Neuronal stem cell (in vitro differentiated cells): ENCODE measurements at regions not wholly inside any gene's neighbourhood (a gene's known extent, or its start where the extent isn't known, plus 50 kb on each side); places are given as distances from the start of the nearest gene placed in this dataset.
"Not testable (repeated sequence)": the region's sequence is repeated elsewhere in the genome, so short reads cannot be mapped to it uniquely, and the experiment has no call there.

Experiments used
- DNase-seq: peaks from one replicate; pipeline ENCODE4 v3.0.0-alpha.2; 2013; ENCODE audit warnings: low spot score
- H2AFZ ChIP-seq: one replicate; pipeline ENCODE4 v1.6.1; 2013; ENCODE audit warnings: mild to moderate bottlenecking, low read length, inconsistent platforms
- H2AK5ac ChIP-seq: 2 replicates; pipeline ENCODE4 v1.6.1; 2013; ENCODE audit warnings: low read depth, mild to moderate bottlenecking, inconsistent platforms, low read length, moderate library complexity, mixed read lengths
- H2BK120ac ChIP-seq: 2 replicates; pipeline ENCODE4 v1.6.1; 2013; ENCODE audit warnings: low read depth, mild to moderate bottlenecking, inconsistent platforms, low read length, moderate library complexity, mixed read lengths
- H2BK12ac ChIP-seq: one replicate; pipeline ENCODE4 v1.6.1; 2013; ENCODE audit warnings: low read length, inconsistent platforms
- H2BK15ac ChIP-seq: 2 replicates; pipeline ENCODE4 v1.6.1; 2013; ENCODE audit warnings: mild to moderate bottlenecking, low read length, inconsistent platforms, mixed read lengths
- H2BK5ac ChIP-seq: one replicate; pipeline ENCODE4 v1.6.1; 2013; ENCODE audit warnings: inconsistent platforms, mild to moderate bottlenecking, low read length, moderate library complexity
- H3K14ac ChIP-seq: one replicate; pipeline ENCODE4 v1.6.1; 2013; ENCODE audit warnings: low read length, inconsistent platforms
- H3K18ac ChIP-seq: 2 replicates; pipeline ENCODE4 v1.6.1; 2013; ENCODE audit warnings: low read length, inconsistent platforms
- H3K23ac ChIP-seq: 2 replicates; pipeline ENCODE4 v1.6.1; 2013; ENCODE audit warnings: low read depth, mild to moderate bottlenecking, mixed read lengths, low read length, inconsistent platforms; ENCODE audit not compliant: poor library complexity
- H3K27ac ChIP-seq: replicated peaks from 3 replicates; pipeline ENCODE4 v1.5.1; 2013; ENCODE audit warnings: low read length, inconsistent platforms
- H3K27me3 ChIP-seq, 3 experiments: 2 replicates each; pipeline ENCODE4 v1.6.1; 2013; ENCODE audit warnings: low read length in 3 of 3, mild to moderate bottlenecking in 2 of 3, inconsistent platforms in 1 of 3, low read depth in 1 of 3, mixed read lengths in 1 of 3, moderate library complexity in 1 of 3; ENCODE audit not compliant: control insufficient read depth in 3 of 3, insufficient read depth in 3 of 3
- H3K36me3 ChIP-seq, 2 donors: replicated peaks in 1 of 2; 2 replicates each; pipeline ENCODE4 v1.6.1; 2013; ENCODE audit warnings: low read length in 2 of 2; ENCODE audit not compliant: control insufficient read depth in 2 of 2, insufficient read depth in 2 of 2
- H3K4ac ChIP-seq: 2 replicates; pipeline ENCODE4 v1.6.1; 2013; ENCODE audit warnings: inconsistent platforms, mild to moderate bottlenecking, low read length, moderate library complexity
- H3K4me1 ChIP-seq, 2 donors: 1 replicate in 1 of 2; 2 replicates in 1 of 2; pipeline ENCODE4 v1.6.1; 2013; ENCODE audit warnings: low read length in 2 of 2, low read depth in 1 of 2; ENCODE audit not compliant: control insufficient read depth in 2 of 2, insufficient read depth in 1 of 2
- H3K4me2 ChIP-seq: one replicate; pipeline ENCODE4 v1.6.1; 2013; ENCODE audit warnings: mild to moderate bottlenecking, low read length, inconsistent platforms; ENCODE audit not compliant: insufficient read depth, poor library complexity, severe bottlenecking
- H3K4me3 ChIP-seq, 2 donors: 2 replicates each; pipeline ENCODE4 v1.5.1; 2013; ENCODE audit warnings: low read length in 2 of 2, mild to moderate bottlenecking in 2 of 2, inconsistent platforms in 1 of 2, moderate library complexity in 1 of 2
- H3K79me1 ChIP-seq: one replicate; pipeline ENCODE4 v1.6.1; 2013; ENCODE audit warnings: low read depth, mild to moderate bottlenecking, inconsistent platforms, low read length, moderate library complexity
- H3K9ac ChIP-seq: one replicate; pipeline ENCODE4 v1.6.1; 2013; ENCODE audit warnings: mild to moderate bottlenecking, low read depth, low read length, inconsistent platforms; ENCODE audit not compliant: poor library complexity
- H3K9me3 ChIP-seq, 2 donors: replicated peaks in 1 of 2; 2 replicates each; pipeline versions ENCODE3 to v1.6.1; 2013; ENCODE audit warnings: low read length in 2 of 2, mild to moderate bottlenecking in 2 of 2, inconsistent platforms in 1 of 2, low read depth in 1 of 2, mixed read lengths in 1 of 2, moderate library complexity in 1 of 2; ENCODE audit not compliant: control insufficient read depth in 2 of 2, insufficient read depth in 1 of 2
- H4K8ac ChIP-seq: one replicate; pipeline ENCODE4 v1.6.1; 2013; ENCODE audit warnings: low read depth, mild to moderate bottlenecking, inconsistent platforms, low read length, moderate library complexity
- H4K91ac ChIP-seq: one replicate; pipeline ENCODE4 v1.6.1; 2013; ENCODE audit warnings: low read length, low read depth, mild to moderate bottlenecking, inconsistent platforms; ENCODE audit not compliant: poor library complexity
- WGBS, 2 donors: extraction: QIAGEN DNeasy Blood & Tissue Kit; methylation state at CpG; one replicate each; pipeline ENCODE4 v1.1.7; 2013; ENCODE audit warnings: missing lambda C conversion rate in 2 of 2, mixed read lengths in 1 of 2; ENCODE audit not compliant: insufficient read length in 2 of 2, insufficient replicate concordance in 1 of 2; ENCODE audit errors: extremely low coverage in 2 of 2; 5-methylcytosine and 5-hydroxymethylcytosine counted together

GRCh38 chr6:166236596-166236995 is 68.9 kb upstream of the TBXT start:
- no peak for DNase-seq
- H3K18ac ChIP-seq = peak overlapping the region; percentile 76
- no peak overlapping the region for H3K23ac ChIP-seq
- H3K27me3 ChIP-seq = peaks cover 0 to 34% (median 0%) of the 10 kb centered on the region in 3 experiments
- H2BK120ac ChIP-seq = no peak overlapping the region
- no peak overlapping the region for H2BK12ac ChIP-seq
- no peaks in the 10 kb centered on the region for H3K4me1 ChIP-seq
- H2AFZ ChIP-seq = no peak overlapping the region
- H3K36me3 ChIP-seq = no peaks in the 10 kb centered on the region
- H2AK5ac ChIP-seq = peak overlapping the region; percentile 83
- H3K4me2 ChIP-seq = no peak overlapping the region
- H4K8ac ChIP-seq = no peak overlapping the region
- H2BK5ac ChIP-seq = no peak overlapping the region
- H3K4me3 ChIP-seq = no peak overlapping the region
- no CpG with 5 or more reads among the region's 13 CpGs for WGBS, 2 donors
- H3K4ac ChIP-seq = no peak overlapping the region
- no peak overlapping the region for H2BK15ac ChIP-seq
- no peaks in the 10 kb centered on the region for H3K9me3 ChIP-seq
- H4K91ac ChIP-seq = no peak overlapping the region
- H3K9ac ChIP-seq = no peak overlapping the region
- no peak overlapping the region for H3K14ac ChIP-seq
- peaks cover 1% of the 10 kb centered on the region for H3K79me1 ChIP-seq
- H3K27ac ChIP-seq = no peak overlapping the region

GRCh38 chr6:166235666-166236292 is 68.1 kb upstream of the TBXT start:
- no peak for DNase-seq
- no peak overlapping the region for H3K14ac ChIP-seq
- no peak overlapping the region for H2AFZ ChIP-seq
- H3K4me3 ChIP-seq = peak overlapping the region in 1 of 2 donors; percentile 30
- H2BK5ac ChIP-seq = no peak overlapping the region
- no peak overlapping the region for H4K91ac ChIP-seq
- H2BK120ac ChIP-seq = no peak overlapping the region
- no peaks in the 10 kb centered on the region for H3K36me3 ChIP-seq
- peaks cover 0 to 26% (median 0%) of the 10 kb centered on the region in 3 experiments for H3K27me3 ChIP-seq
- no CpG with 5 or more reads among the region's 17 CpGs for WGBS, 2 donors
- H2AK5ac ChIP-seq = no peak overlapping the region
- no peak overlapping the region for H3K18ac ChIP-seq
- H3K9me3 ChIP-seq = no peaks in the 10 kb centered on the region
- H3K79me1 ChIP-seq = peaks cover 1% of the 10 kb centered on the region
- H3K4me2 ChIP-seq = no peak overlapping the region
- no peaks in the 10 kb centered on the region for H3K4me1 ChIP-seq
- H3K4ac ChIP-seq = no peak overlapping the region
- H3K27ac ChIP-seq = no peak overlapping the region
- no peak overlapping the region for H4K8ac ChIP-seq
- no peak overlapping the region for H2BK15ac ChIP-seq
- H2BK12ac ChIP-seq = no peak overlapping the region
- no peak overlapping the region for H3K23ac ChIP-seq
- H3K9ac ChIP-seq = no peak overlapping the region

GRCh38 chr6:166231181-166231580 is 63.5 kb upstream of the TBXT start:
- H3K36me3 ChIP-seq, H3K9ac ChIP-seq, H3K4me1 ChIP-seq, H3K4ac ChIP-seq, H4K8ac ChIP-seq, H3K4me2 ChIP-seq, H3K14ac ChIP-seq, H3K18ac ChIP-seq, H2AK5ac ChIP-seq, H3K79me1 ChIP-seq, DNase-seq, H2BK12ac ChIP-seq, H2AFZ ChIP-seq, H4K91ac ChIP-seq, H3K4me3 ChIP-seq, H3K9me3 ChIP-seq, H3K27ac ChIP-seq, H2BK5ac ChIP-seq, H3K23ac ChIP-seq, H2BK120ac ChIP-seq, H2BK15ac ChIP-seq: not testable (repeated sequence)
- H3K27me3 ChIP-seq = peaks cover 0 to 29% (median 0%) of the 10 kb centered on the region in 3 experiments
- no CpG with 5 or more reads among the region's 2 CpGs for WGBS, 2 donors

GRCh38 chr6:166228839-166229528 is 61.3 kb upstream of the TBXT start:
- Histone ChIP-seq H3K79me1 (peaks cover 1% of the 10 kb centered on the region), H3K23ac (no peak overlapping the region), H4K91ac (no peak overlapping the region), H4K8ac (no peak overlapping the region), H2AFZ (no peak overlapping the region), H3K4me3 (no peak overlapping the region), H2BK12ac (no peak overlapping the region), H3K9me3 (no peaks in the 10 kb centered on the region), H3K36me3 (no peaks in the 10 kb centered on the region), H3K18ac (peak overlapping the region; percentile 76), H2BK5ac (no peak overlapping the region), H3K4me1 (peaks cover 0 to 1% of the 10 kb centered on the region in 2 donors), H3K4me2 (no peak overlapping the region), H3K9ac (peak overlapping the region; percentile 44), H2BK120ac (no peak overlapping the region), H3K27me3 (peaks cover 0 to 29% (median 0%) of the 10 kb centered on the region in 3 experiments), H2BK15ac (no peak overlapping the region), H3K4ac (no peak overlapping the region), H2AK5ac (no peak overlapping the region), H3K27ac (no peak overlapping the region), H3K14ac (no peak overlapping the region)
- no CpG with 5 or more reads among the region's 16 CpGs for WGBS, 2 donors
- no peak for DNase-seq
